LNCaP clone FGC (cell line): ENCODE measurements at regions not wholly inside any gene's neighbourhood (a gene's known extent, or its start where the extent isn't known, plus 50 kb on each side); places are given as distances from the start of the nearest gene placed in this dataset.

Experiments
- DNase-seq: peaks from one replicate; pipeline ENCODE4 v3.0.0-alpha.2; 2011; ENCODE audit warnings: low read depth
- H3K4me3 ChIP-seq: 2 replicates; pipeline ENCODE4 v1.5.1; 2011; ENCODE audit warnings: mild to moderate bottlenecking, low read depth, low read length, control low read depth
- TF ChIP-seq, protein P1 (sequence below): IDR thresholded peaks from 2 replicates; pipeline ENCODE4 v1.5.1; 2012; ENCODE audit warnings: mild to moderate bottlenecking; ENCODE audit not compliant: control insufficient read depth, insufficient read depth; ENCODE audit errors: extremely low read depth

DNA sequence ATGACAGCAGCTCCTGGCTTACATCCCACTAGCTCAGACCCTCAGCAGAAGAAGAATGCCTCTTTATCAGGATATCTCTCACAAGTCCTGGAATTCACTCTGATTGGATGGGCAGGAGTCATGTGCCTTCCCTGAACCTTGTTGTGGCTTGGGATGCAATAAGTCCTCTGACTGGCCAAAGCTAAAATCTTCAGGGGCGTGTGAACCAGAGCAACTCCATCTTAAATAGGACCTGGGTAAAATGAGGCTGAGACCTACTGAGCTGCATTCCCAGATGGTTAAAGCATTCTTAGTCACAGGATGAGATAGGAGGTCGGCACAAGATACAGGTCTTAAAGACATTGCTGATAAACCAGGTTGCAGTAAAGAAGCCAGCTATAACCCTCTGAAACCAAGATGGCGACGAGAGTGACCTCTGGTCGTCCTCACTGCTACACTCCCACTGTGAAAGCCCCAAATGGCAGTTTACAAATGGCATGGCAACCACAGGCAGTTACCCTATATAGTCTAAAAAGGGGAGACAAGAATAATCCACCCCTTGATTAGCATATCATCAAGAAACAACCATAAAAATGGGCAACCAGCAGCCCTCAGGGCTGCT, 60.4 kb upstream of the FICD start:
- no peak for DNase-seq
- no peak overlapping the region for H3K4me3 ChIP-seq

DNA sequence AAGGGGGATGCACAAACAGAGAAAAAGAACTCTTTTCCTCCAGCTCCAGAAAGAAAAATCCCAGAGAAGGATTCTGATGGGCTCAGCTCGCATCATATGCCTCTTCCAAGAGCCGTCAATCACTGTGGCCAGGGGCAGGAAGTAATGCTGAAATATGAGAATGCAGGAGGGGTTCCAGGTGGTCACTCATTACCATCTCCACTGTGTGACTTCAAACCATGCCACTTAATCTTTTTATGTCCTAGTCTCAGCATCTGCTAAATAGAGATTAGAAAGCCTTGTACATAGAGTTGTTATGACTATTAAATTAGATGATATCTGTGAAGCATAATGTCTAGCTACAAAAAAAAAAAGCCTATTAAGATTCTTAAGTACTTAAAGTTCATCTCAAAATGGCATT, 65.6 kb upstream of the FICD start:
- no peak for DNase-seq
- H3K4me3 ChIP-seq, result no peak overlapping the region
- TF ChIP-seq, protein P1, sequence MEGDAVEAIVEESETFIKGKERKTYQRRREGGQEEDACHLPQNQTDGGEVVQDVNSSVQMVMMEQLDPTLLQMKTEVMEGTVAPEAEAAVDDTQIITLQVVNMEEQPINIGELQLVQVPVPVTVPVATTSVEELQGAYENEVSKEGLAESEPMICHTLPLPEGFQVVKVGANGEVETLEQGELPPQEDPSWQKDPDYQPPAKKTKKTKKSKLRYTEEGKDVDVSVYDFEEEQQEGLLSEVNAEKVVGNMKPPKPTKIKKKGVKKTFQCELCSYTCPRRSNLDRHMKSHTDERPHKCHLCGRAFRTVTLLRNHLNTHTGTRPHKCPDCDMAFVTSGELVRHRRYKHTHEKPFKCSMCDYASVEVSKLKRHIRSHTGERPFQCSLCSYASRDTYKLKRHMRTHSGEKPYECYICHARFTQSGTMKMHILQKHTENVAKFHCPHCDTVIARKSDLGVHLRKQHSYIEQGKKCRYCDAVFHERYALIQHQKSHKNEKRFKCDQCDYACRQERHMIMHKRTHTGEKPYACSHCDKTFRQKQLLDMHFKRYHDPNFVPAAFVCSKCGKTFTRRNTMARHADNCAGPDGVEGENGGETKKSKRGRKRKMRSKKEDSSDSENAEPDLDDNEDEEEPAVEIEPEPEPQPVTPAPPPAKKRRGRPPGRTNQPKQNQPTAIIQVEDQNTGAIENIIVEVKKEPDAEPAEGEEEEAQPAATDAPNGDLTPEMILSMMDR, result no peak

More for the DNA sequence above, 60.4 kb upstream of the FICD start:
- TF ChIP-seq, protein P1, result no peak

DNA sequence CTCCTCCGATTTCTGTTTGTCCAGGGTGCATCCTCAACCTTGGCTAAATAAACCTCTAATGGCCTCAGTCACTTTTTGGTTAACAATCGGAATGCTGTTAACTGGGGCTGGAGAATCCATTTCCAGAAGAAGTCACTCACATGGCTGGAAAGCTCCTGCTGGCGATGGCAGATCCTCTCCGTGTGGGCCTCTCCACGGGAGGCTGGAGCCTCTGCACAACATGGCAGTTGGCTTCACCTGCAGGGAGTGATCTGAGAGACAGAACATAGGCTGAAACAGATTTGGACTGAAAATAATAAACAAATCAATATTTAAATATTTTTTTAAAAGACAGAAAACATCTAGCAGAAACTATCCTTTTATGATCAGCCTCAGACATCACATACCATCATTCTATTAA, 66.8 kb upstream of the FICD start:
- H3K4me3 ChIP-seq, result no peak overlapping the region
- TF ChIP-seq, protein P1, result no peak
- DNase-seq, result no peak

DNA sequence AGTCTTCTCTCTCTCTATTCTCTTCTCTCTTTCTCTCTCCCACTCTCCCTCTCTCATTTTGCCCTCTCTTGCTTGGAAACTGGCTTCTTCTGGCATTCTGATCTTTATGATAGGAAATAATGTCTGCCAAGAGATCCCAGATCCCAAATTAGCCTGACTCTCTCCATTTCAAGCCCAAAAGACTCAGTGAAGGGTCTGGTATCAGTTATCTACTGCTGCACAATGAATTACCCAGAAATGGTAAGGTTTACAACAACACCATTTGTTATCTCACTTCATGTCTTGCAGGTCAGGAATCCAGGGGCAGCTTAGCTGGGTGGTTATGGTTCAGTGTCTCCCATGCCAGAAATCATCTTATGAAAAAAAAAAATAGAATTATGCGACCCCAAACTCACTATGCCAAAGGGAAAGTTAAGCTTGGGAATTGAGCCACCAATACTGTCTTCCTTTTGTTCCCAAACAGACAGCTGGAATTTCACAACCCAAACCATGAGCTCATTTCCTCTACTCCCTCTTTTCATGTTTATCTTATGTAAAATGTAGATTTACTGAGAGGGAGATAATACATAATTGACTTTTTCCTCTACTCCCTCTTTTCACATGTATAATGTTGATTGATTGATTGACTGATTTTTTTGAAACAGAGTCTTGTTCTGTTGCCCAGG, 67.8 kb upstream of the FICD start:
- TF ChIP-seq, protein P1, result no peak
- no peak for DNase-seq
- H3K4me3 ChIP-seq, result no peak overlapping the region

DNA sequence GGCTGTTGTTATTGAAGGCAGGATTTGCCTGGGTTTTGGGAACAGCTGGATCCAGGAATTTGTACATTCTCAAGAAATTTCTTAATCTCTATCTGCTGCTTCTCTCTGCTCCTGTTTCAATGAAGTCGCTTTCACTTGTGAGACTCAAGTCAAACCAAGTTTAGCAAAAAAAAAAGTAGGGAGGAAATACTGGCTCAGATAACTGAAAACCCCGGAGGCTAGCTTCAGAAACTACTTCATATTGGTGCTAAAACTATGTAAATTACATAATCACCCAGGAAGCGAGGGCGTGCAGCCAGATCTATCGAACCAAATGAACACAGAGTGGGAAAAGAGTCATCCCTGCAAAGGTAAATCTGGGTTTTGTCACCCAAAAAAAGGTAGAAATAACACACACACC, 68.3 kb upstream of the FICD start:
- TF ChIP-seq, protein P1, result no peak
- H3K4me3 ChIP-seq, result no peak overlapping the region
- DNase-seq, result no peak

DNA sequence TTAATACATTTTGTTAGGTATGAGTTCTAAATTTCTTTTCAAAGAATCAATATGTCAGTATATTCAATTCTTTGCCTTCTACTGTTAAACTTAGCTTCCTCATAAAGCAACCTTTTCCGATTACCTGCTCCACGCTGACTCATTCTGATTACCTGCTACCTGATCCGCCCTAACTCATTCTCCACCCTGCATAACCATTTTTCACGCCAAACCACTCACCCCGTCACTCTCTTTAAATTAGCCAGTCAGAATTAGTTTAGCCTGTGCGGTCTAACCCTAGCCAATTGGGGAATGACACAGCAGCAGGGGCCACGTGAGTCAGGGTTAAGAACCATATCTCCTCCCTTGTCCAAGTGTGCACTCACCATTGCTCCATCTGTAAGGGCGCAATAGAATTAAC, 72.2 kb upstream of the FICD start:
- DNase-seq, result no peak
- H3K4me3 ChIP-seq, result no peak overlapping the region
- TF ChIP-seq, protein P1, result no peak

DNA sequence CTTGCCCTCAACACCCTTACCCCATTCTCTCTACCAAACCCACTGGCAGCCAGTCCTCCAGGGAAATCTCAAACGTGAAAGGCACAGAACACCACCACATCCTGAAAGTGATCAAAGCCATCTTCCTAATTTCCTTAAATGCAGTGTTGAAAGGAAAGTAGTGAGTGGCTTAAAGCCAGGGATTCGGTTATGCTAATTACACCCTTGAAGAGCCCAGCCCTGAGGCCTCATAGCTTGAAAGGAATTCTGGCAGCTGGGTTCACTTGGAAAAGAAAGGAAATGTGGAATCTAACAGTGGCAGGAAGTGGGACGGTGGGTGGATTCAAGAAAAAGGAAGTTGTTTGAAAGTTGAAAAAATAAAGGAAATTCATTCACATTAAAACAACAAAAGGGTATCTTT, 73.0 kb upstream of the FICD start:
- TF ChIP-seq, protein P1, result no peak
- no peak overlapping the region for H3K4me3 ChIP-seq
- DNase-seq, result no peak
